HCT116 (cell line): ENCODE measurements at regions not wholly inside any gene's neighbourhood (a gene's known extent, or its start where the extent isn't known, plus 50 kb on each side); places are given as distances from the start of the nearest gene placed in this dataset.

Source experiments
- ATAC-seq: fragments of 200-7000 bp; cut with Tn5 transposase; 2 replicates; pipeline ENCODE4 v1.9.1; 2020; ENCODE audit warnings: mild to moderate bottlenecking, moderate library complexity
- BruUV-seq: library from RNA; stranded (reverse); fragments of 400-500 nt; replicated peaks from 2 replicates; lab custom pipeline; 2021; lab: Mats Ljungman, UMichigan
- CTCF ChIA-PET: fragments of 300-600 bp; sonication (Branson Sonifier 250); formaldehyde crosslinking; loops from one replicate; lab custom pipeline; 2021; ENCODE audit warnings: antibody characterized with exemption; lab: Charles Lee
- POLR2A ChIA-PET: fragments of 300-600, 350-600 bp; sonication (Branson Sonifier 250); formaldehyde crosslinking; loops from one replicate; lab custom pipeline; 2021; ENCODE audit warnings: antibody characterized with exemption; lab: Charles Lee
- RAD21 ChIA-PET, 2 experiments: fragments of 300-600 bp; sonication (Branson Sonifier 250); formaldehyde crosslinking; loops; one replicate each; lab custom pipeline; 2023; ENCODE audit warnings: low total read pairs in 2 of 2; ENCODE audit not compliant: uncharacterized antibody in 2 of 2, unreplicated experiment in 2 of 2, low non-redundant PET in 1 of 2; lab: Charles Lee
- DNase-seq: peaks from one replicate; pipeline ENCODE4 v3.0.0-alpha.2; 2010; ENCODE audit warnings: low read depth, low spot score
- H2AFZ ChIP-seq: fragments of 200-600 bp; shearing (Covaris generic), sonication (generic); 2 replicates; pipeline ENCODE4 v1.6.1; 2017; ENCODE audit warnings: low read depth, mixed run types, mixed read lengths, antibody characterized with exemption, low read length; ENCODE audit not compliant: poor library complexity, severe bottlenecking
- H3K27ac ChIP-seq: 2 replicates; pipeline ENCODE4 v1.5.1; 2012; ENCODE audit warnings: low read depth, low read length
- H3K27me3 ChIP-seq: fragments of 200-600 bp; sonication (generic); 2 replicates; pipeline ENCODE4 v1.6.1; 2016; ENCODE audit warnings: mixed run types, low read length, mixed read lengths; ENCODE audit not compliant: insufficient read depth
- H3K36me3 ChIP-seq, 2 experiments: fragments of 200-500 bp in 1 of 2; fragments of 200-600 bp in 1 of 2; sonication (Bioruptor generic) in 1 of 2; sonication (generic) in 1 of 2; 2 replicates each; pipeline versions ENCODE4 v1.5.1 to v1.6.1; 2014 to 2016; ENCODE audit warnings: low read length in 2 of 2, inconsistent platforms in 1 of 2, mixed read lengths in 1 of 2, mixed run types in 1 of 2; ENCODE audit not compliant: insufficient read depth in 2 of 2, control insufficient read depth in 1 of 2
- H3K4me1 ChIP-seq, 2 experiments: fragments of 200-600 bp in 1 of 2; sonication (generic) in 1 of 2; 2 replicates each; pipeline versions ENCODE4 v1.5.1 to v1.6.1; 2012 to 2017; ENCODE audit warnings: low read length in 2 of 2, inconsistent platforms in 1 of 2, mild to moderate bottlenecking in 1 of 2, mixed read lengths in 1 of 2, mixed run types in 1 of 2, moderate library complexity in 1 of 2; ENCODE audit not compliant: insufficient read depth in 2 of 2, control insufficient read depth in 1 of 2
- H3K4me2 ChIP-seq: fragments of 200-600 bp; sonication (generic); 2 replicates; pipeline ENCODE4 v1.6.1; 2017; ENCODE audit warnings: mixed run types, low read length, mixed read lengths
- H3K4me3 ChIP-seq, 2 experiments: fragments of 200-600 bp in 1 of 2; sonication (generic) in 1 of 2; replicated peaks in 1 of 2; 2 replicates each; pipeline ENCODE4 v1.5.1; 2011 to 2016; ENCODE audit warnings: low read length in 2 of 2, control low read depth in 1 of 2, low read depth in 1 of 2, mild to moderate bottlenecking in 1 of 2, mixed read lengths in 1 of 2, mixed run types in 1 of 2
- H3K79me2 ChIP-seq: fragments of 200-600 bp; sonication (generic); 2 replicates; pipeline ENCODE4 v1.6.1; 2017; ENCODE audit warnings: mild to moderate bottlenecking, mixed run types, low read length, moderate library complexity, mixed read lengths; ENCODE audit not compliant: insufficient read depth
- H3K9ac ChIP-seq: fragments of 200-600 bp; sonication (generic); 2 replicates; pipeline ENCODE4 v1.6.1; 2016; ENCODE audit warnings: low read length, mixed read lengths
- H3K9me2 ChIP-seq: fragments of 200-600 bp; sonication (generic), shearing (Covaris generic); 2 replicates; pipeline ENCODE4 v1.6.1; 2017; ENCODE audit warnings: mixed run types, mild to moderate bottlenecking, moderate library complexity; ENCODE audit not compliant: insufficient read depth
- H3K9me3 ChIP-seq, 2 experiments: fragments of 200-500 bp in 1 of 2; fragments of 200-600 bp in 1 of 2; sonication (Bioruptor generic) in 1 of 2; sonication (generic) in 1 of 2; 2 replicates each; pipeline ENCODE4 v1.6.1; 2014 to 2017; ENCODE audit warnings: low read length in 2 of 2, mixed read lengths in 2 of 2, inconsistent platforms in 1 of 2, low read depth in 1 of 2, mild to moderate bottlenecking in 1 of 2, mixed run types in 1 of 2, moderate library complexity in 1 of 2; ENCODE audit not compliant: control insufficient read depth in 1 of 2, insufficient read depth in 1 of 2
- H4K20me1 ChIP-seq: fragments of 200-600 bp; sonication (generic), shearing (Covaris generic); 2 replicates; pipeline ENCODE4 v1.6.1; 2017; ENCODE audit warnings: mixed run types, mild to moderate bottlenecking, moderate library complexity; ENCODE audit not compliant: insufficient read depth
- CBX3 ChIP-seq: IDR thresholded peaks from 2 replicates; pipeline ENCODE4 v1.6.1; 2012; ENCODE audit warnings: low read depth
- CEBPB ChIP-seq: IDR thresholded peaks from 2 replicates; pipeline ENCODE4 v1.6.1; 2012; ENCODE audit warnings: low read depth
- EGR1 ChIP-seq: IDR thresholded peaks from 2 replicates; pipeline ENCODE4 v1.6.1; 2012; ENCODE audit warnings: low read depth
- EZH2 ChIP-seq: fragments of 200-600 bp; sonication (generic); IDR thresholded peaks from 2 replicates; pipeline ENCODE4 v1.6.1; 2017; ENCODE audit warnings: antibody characterized with exemption, mixed run types
- EZH2phosphoT487 ChIP-seq: fragments of 200-600 bp; IDR thresholded peaks from 2 replicates; pipeline ENCODE4 v1.6.1; 2018; ENCODE audit warnings: antibody characterized with exemption, borderline replicate concordance
- FOSL1 ChIP-seq: IDR thresholded peaks from 2 replicates; pipeline ENCODE4 v1.6.1; 2012; ENCODE audit warnings: low read depth
- JUND ChIP-seq: IDR thresholded peaks from 2 replicates; pipeline ENCODE4 v1.6.1; 2012
- POLR2A ChIP-seq: IDR thresholded peaks from 2 replicates; pipeline ENCODE4 v1.7.0; 2011; ENCODE audit warnings: borderline replicate concordance; ENCODE audit not compliant: insufficient read depth, insufficient read length; ENCODE audit errors: extremely low read depth
- POLR2AphosphoS5 ChIP-seq: IDR thresholded peaks from 2 replicates; pipeline ENCODE4 v1.6.1; 2011; ENCODE audit warnings: mild to moderate bottlenecking, low read depth, low read length, moderate library complexity
- RAD21 ChIP-seq: IDR thresholded peaks from 2 replicates; pipeline ENCODE4 v1.6.1; 2012; ENCODE audit warnings: low read depth, mild to moderate bottlenecking
- SRF ChIP-seq: IDR thresholded peaks from 2 replicates; pipeline ENCODE4 v1.6.1; 2012; ENCODE audit warnings: low read depth
- YY1 ChIP-seq: IDR thresholded peaks from 2 replicates; pipeline ENCODE4 v1.6.1; 2011; ENCODE audit warnings: low read length, low read depth, moderate library complexity, mild to moderate bottlenecking; ENCODE audit not compliant: insufficient replicate concordance; ENCODE audit errors: extremely low read depth
- ZFX ChIP-seq: fragments of 450-650 bp; IDR thresholded peaks from 2 replicates; pipeline ENCODE4 v1.6.1; 2017
- intact Hi-C: fragments of 100-400 bp; cut with micrococcal nuclease; formaldehyde crosslinking; loops from 2 replicates; pipeline ENCODE4 v1.10.0; 2022
- TF ChIP-seq, protein P1 (sequence below), 3 experiments: fragments of 200-600 bp in 1 of 3; sonication (generic) in 1 of 3; IDR thresholded peaks in 2 of 3; conservative IDR thresholded peaks in 1 of 3; 2 replicates each; pipeline ENCODE4 v1.5.1; 2012 to 2017; ENCODE audit warnings: low read depth in 2 of 3, low read length in 2 of 3, antibody characterized with exemption in 1 of 3, borderline replicate concordance in 1 of 3, control low read depth in 1 of 3, mild to moderate bottlenecking in 1 of 3, mixed read lengths in 1 of 3, mixed run types in 1 of 3, moderate library complexity in 1 of 3; ENCODE audit not compliant: insufficient read depth in 1 of 3
- TF ChIP-seq, protein P2 (sequence below): IDR thresholded peaks from 2 replicates; pipeline ENCODE4 v1.6.1; 2012; ENCODE audit warnings: low read depth
- TF ChIP-seq, protein P3 (sequence below): IDR thresholded peaks from 2 replicates; pipeline ENCODE4 v1.6.1; 2012
- TF ChIP-seq, protein P4 (sequence below): IDR thresholded peaks from 2 replicates; pipeline ENCODE4 v1.6.1; 2011; ENCODE audit warnings: mild to moderate bottlenecking, low read length, moderate library complexity; ENCODE audit not compliant: insufficient replicate concordance; ENCODE audit errors: extremely low read depth
- TF ChIP-seq, protein P5 (sequence below): IDR thresholded peaks from 2 replicates; pipeline ENCODE4 v1.6.1; 2012

DNA sequence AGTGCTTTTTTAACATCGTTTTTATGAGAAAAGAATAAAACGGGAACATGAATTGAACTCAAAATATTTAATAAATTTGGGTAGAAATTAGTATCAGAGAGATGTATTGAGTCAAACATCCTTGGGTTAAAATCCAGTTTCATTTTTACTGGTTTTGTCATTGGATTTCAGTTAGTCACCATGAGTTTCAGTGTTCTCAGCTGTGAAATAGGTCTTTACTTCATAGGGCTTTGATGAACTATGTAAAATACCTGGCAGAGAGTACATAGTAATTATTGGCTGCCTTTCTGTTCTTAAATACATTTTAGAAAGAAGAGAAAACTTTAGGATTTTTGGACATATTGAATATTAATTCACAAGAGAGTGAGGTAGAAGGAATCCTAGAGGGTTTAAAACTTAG is 105.8 kb downstream of the TANC2 start:
- POLR2A ChIA-PET = interaction anchor here (1.2 kb wide), 1 partner anchor 34 kb away, joined by 3 read pairs; no protein-coding TSS in a partner anchor

More for the DNA sequence above, 105.8 kb downstream of the TANC2 start:
- TF ChIP-seq CEBPB = no peak
- TF ChIP-seq, protein P1, sequence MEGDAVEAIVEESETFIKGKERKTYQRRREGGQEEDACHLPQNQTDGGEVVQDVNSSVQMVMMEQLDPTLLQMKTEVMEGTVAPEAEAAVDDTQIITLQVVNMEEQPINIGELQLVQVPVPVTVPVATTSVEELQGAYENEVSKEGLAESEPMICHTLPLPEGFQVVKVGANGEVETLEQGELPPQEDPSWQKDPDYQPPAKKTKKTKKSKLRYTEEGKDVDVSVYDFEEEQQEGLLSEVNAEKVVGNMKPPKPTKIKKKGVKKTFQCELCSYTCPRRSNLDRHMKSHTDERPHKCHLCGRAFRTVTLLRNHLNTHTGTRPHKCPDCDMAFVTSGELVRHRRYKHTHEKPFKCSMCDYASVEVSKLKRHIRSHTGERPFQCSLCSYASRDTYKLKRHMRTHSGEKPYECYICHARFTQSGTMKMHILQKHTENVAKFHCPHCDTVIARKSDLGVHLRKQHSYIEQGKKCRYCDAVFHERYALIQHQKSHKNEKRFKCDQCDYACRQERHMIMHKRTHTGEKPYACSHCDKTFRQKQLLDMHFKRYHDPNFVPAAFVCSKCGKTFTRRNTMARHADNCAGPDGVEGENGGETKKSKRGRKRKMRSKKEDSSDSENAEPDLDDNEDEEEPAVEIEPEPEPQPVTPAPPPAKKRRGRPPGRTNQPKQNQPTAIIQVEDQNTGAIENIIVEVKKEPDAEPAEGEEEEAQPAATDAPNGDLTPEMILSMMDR (IDR thresholded peaks at IDR 0.05 in 2 of 3, conservative IDR thresholded peaks at IDR 0.05 in 1 of 3; ENCODE audit: borderline replicate concordance in 1 of 3, insufficient read depth in 1 of 3, low read depth in 2 of 3, low read length in 2 of 3) = no peak
- TF ChIP-seq ZFX = no peak
- TF ChIP-seq JUND = no peak
- no peak for TF ChIP-seq EGR1
- no peak for TF ChIP-seq YY1
- TF ChIP-seq FOSL1 = no peak
- TF ChIP-seq, protein P2, sequence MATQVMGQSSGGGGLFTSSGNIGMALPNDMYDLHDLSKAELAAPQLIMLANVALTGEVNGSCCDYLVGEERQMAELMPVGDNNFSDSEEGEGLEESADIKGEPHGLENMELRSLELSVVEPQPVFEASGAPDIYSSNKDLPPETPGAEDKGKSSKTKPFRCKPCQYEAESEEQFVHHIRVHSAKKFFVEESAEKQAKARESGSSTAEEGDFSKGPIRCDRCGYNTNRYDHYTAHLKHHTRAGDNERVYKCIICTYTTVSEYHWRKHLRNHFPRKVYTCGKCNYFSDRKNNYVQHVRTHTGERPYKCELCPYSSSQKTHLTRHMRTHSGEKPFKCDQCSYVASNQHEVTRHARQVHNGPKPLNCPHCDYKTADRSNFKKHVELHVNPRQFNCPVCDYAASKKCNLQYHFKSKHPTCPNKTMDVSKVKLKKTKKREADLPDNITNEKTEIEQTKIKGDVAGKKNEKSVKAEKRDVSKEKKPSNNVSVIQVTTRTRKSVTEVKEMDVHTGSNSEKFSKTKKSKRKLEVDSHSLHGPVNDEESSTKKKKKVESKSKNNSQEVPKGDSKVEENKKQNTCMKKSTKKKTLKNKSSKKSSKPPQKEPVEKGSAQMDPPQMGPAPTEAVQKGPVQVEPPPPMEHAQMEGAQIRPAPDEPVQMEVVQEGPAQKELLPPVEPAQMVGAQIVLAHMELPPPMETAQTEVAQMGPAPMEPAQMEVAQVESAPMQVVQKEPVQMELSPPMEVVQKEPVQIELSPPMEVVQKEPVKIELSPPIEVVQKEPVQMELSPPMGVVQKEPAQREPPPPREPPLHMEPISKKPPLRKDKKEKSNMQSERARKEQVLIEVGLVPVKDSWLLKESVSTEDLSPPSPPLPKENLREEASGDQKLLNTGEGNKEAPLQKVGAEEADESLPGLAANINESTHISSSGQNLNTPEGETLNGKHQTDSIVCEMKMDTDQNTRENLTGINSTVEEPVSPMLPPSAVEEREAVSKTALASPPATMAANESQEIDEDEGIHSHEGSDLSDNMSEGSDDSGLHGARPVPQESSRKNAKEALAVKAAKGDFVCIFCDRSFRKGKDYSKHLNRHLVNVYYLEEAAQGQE = no peak
- TF ChIP-seq EZH2phosphoT487 = no peak
- no peak for TF ChIP-seq CBX3
- TF ChIP-seq, protein P3, sequence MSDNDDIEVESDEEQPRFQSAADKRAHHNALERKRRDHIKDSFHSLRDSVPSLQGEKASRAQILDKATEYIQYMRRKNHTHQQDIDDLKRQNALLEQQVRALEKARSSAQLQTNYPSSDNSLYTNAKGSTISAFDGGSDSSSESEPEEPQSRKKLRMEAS = no peak
- TF ChIP-seq SRF = no peak
- no peak for TF ChIP-seq RAD21
- no peak for TF ChIP-seq EZH2
- TF ChIP-seq POLR2A = no peak
- TF ChIP-seq POLR2AphosphoS5 = no peak
- TF ChIP-seq, protein P4, sequence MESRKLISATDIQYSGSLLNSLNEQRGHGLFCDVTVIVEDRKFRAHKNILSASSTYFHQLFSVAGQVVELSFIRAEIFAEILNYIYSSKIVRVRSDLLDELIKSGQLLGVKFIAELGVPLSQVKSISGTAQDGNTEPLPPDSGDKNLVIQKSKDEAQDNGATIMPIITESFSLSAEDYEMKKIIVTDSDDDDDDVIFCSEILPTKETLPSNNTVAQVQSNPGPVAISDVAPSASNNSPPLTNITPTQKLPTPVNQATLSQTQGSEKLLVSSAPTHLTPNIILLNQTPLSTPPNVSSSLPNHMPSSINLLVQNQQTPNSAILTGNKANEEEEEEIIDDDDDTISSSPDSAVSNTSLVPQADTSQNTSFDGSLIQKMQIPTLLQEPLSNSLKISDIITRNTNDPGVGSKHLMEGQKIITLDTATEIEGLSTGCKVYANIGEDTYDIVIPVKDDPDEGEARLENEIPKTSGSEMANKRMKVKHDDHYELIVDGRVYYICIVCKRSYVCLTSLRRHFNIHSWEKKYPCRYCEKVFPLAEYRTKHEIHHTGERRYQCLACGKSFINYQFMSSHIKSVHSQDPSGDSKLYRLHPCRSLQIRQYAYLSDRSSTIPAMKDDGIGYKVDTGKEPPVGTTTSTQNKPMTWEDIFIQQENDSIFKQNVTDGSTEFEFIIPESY = no peak
- TF ChIP-seq, protein P5, sequence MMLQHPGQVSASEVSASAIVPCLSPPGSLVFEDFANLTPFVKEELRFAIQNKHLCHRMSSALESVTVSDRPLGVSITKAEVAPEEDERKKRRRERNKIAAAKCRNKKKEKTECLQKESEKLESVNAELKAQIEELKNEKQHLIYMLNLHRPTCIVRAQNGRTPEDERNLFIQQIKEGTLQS = no peak
- intact Hi-C loops = no loop called here
- no TSS peak for BruUV-seq
- Histone ChIP-seq H3K27ac (no peak overlapping the region), H4K20me1 (no peaks in the 10 kb centered on the region), H3K27me3 (no peaks in the 10 kb centered on the region), H2AFZ (no peak overlapping the region), H3K4me2 (no peak overlapping the region), H3K9ac (no peak overlapping the region), H3K9me3 (no peaks in the 10 kb centered on the region), H3K4me1 (no peaks in the 10 kb centered on the region), H3K36me3 (no peaks in the 10 kb centered on the region), H3K9me2 (no peaks in the 10 kb centered on the region; the same call in 1 of the 2 replicates), H3K79me2 (no peaks in the 10 kb centered on the region), H3K4me3 (no peak overlapping the region)
- ChIA-PET CTCF (interaction anchor here (1.5 kb wide), 1 partner anchor 11 kb away, joined by 4 read pairs; no protein-coding TSS in a partner anchor), RAD21 (no interaction called here)
- DNase-seq (no peak), ATAC-seq (no peak)
